ENCODE measurements at regions not wholly inside any gene's neighbourhood (a gene's known extent, or its start where the extent isn't known, plus 50 kb on each side); places are given as distances from the start of the nearest gene placed in this dataset.

- TF ChIP-seq EZH2phosphoT487 (IDR thresholded peaks at IDR 0.05; ENCODE audit: low read length) (no peak), CTCF (IDR thresholded peaks at IDR 0.05; ENCODE audit: low read length) (no peak), EZH2 (optimal IDR thresholded peaks at IDR 0.05; ENCODE audit: low read depth, low read length) (no peak)
- no peaks in the 10 kb centered on the region for H3K79me2 ChIP-seq (ENCODE audit: low read length)
- H3K4me3 ChIP-seq (ENCODE audit: low read length): no peak overlapping the region
- no peaks in the 10 kb centered on the region for H3K4me1 ChIP-seq (ENCODE audit: low read length)
- H3K9me3 ChIP-seq (replicated peaks; ENCODE audit: insufficient read depth, low read length): no peaks in the 10 kb centered on the region
- H3K27ac ChIP-seq (ENCODE audit: low read length): no peak overlapping the region
- no peak overlapping the region for H3K4me2 ChIP-seq (ENCODE audit: low read depth, low read length)
- no peak overlapping the region for H3K9ac ChIP-seq (ENCODE audit: low read length)
- no peaks in the 10 kb centered on the region for H3K36me3 ChIP-seq (replicated peaks; ENCODE audit: insufficient read depth, low read length)
- H3K9me2 ChIP-seq (replicated peaks; ENCODE audit: insufficient read depth, low read length): no peaks in the 10 kb centered on the region
- DNase-seq: no peak
- H3K27me3 ChIP-seq (replicated peaks; ENCODE audit: insufficient read depth, low read length): no peaks in the 10 kb centered on the region
- no peaks in the 10 kb centered on the region for H3F3A ChIP-seq (ENCODE audit: insufficient read depth, low read length)
- no peak overlapping the region for H2AFZ ChIP-seq (ENCODE audit: low read length)
- H4K20me1 ChIP-seq (ENCODE audit: insufficient read depth, low read length): no peaks in the 10 kb centered on the region
Observed at GRCh38 chr21:38709876-38710275, 95.9 kb upstream of the ETS2 start.

- no peaks in the 10 kb centered on the region for H3F3A ChIP-seq (ENCODE audit: insufficient read depth, low read length)
- H4K20me1 ChIP-seq (ENCODE audit: insufficient read depth, low read length): no peaks in the 10 kb centered on the region
- no peaks in the 10 kb centered on the region for H3K9me3 ChIP-seq (replicated peaks; ENCODE audit: insufficient read depth, low read length)
- H2AFZ ChIP-seq (ENCODE audit: low read length): no peak overlapping the region
- no peak overlapping the region for H3K27ac ChIP-seq (ENCODE audit: low read length)
- TF ChIP-seq EZH2phosphoT487 (IDR thresholded peaks at IDR 0.05; ENCODE audit: low read length) (no peak), CTCF (IDR thresholded peaks at IDR 0.05; ENCODE audit: low read length) (peak; percentile 15; the same call in 1 of the 2 replicates)
- no peaks in the 10 kb centered on the region for H3K4me1 ChIP-seq (ENCODE audit: low read length)
- H3K79me2 ChIP-seq (ENCODE audit: low read length): no peaks in the 10 kb centered on the region
- no peak for DNase-seq
- H3K9me2 ChIP-seq (replicated peaks; ENCODE audit: insufficient read depth, low read length): no peaks in the 10 kb centered on the region
- no peak overlapping the region for H3K9ac ChIP-seq (ENCODE audit: low read length)
- H3K36me3 ChIP-seq (replicated peaks; ENCODE audit: insufficient read depth, low read length): no peaks in the 10 kb centered on the region
- no peak overlapping the region for H3K4me2 ChIP-seq (ENCODE audit: low read depth, low read length)
- no peaks in the 10 kb centered on the region for H3K27me3 ChIP-seq (replicated peaks; ENCODE audit: insufficient read depth, low read length)
- no peak overlapping the region for H3K4me3 ChIP-seq (ENCODE audit: low read length)
Observed at GRCh38 chr21:38712071-38712470, 93.7 kb upstream of the ETS2 start.

GRCh38 chr21:38712664-38713063 is 93.1 kb upstream of the ETS2 start:
- Histone ChIP-seq H3K4me3 (ENCODE audit: low read length) (no peak overlapping the region), H3K9me2 (replicated peaks; ENCODE audit: insufficient read depth, low read length) (no peaks in the 10 kb centered on the region), H3K27ac (ENCODE audit: low read length) (no peak overlapping the region), H3K4me2 (ENCODE audit: low read depth, low read length) (no peak overlapping the region), H3K9ac (ENCODE audit: low read length) (no peak overlapping the region), H3K4me1 (ENCODE audit: low read length) (no peaks in the 10 kb centered on the region), H3K27me3 (replicated peaks; ENCODE audit: insufficient read depth, low read length) (no peaks in the 10 kb centered on the region), H3K9me3 (replicated peaks; ENCODE audit: insufficient read depth, low read length) (no peaks in the 10 kb centered on the region), H3K36me3 (replicated peaks; ENCODE audit: insufficient read depth, low read length) (no peaks in the 10 kb centered on the region), H2AFZ (ENCODE audit: low read length) (no peak overlapping the region), H3K79me2 (ENCODE audit: low read length) (no peaks in the 10 kb centered on the region), H3F3A (ENCODE audit: insufficient read depth, low read length) (no peaks in the 10 kb centered on the region), H4K20me1 (ENCODE audit: insufficient read depth, low read length) (no peaks in the 10 kb centered on the region)
- TF ChIP-seq EZH2phosphoT487 (IDR thresholded peaks at IDR 0.05; ENCODE audit: low read length): no peak
- no peak for TF ChIP-seq EZH2 (optimal IDR thresholded peaks at IDR 0.05; ENCODE audit: low read depth, low read length)
- TF ChIP-seq CTCF (IDR thresholded peaks at IDR 0.05; ENCODE audit: low read length): no peak
- DNase-seq: no peak

Data from MM.1S (cell line).